NCI-H1417 (cell line): ENCODE measurements at regions not wholly inside any gene's neighbourhood (a gene's known extent, or its start where the extent isn't known, plus 50 kb on each side); places are given as distances from the start of the nearest gene placed in this dataset.
"Not testable (repeated sequence)": the region's sequence is repeated elsewhere in the genome, so short reads cannot be mapped to it uniquely, and the experiment has no call there.

ENCODE experiments used
- DNase-seq, 3 experiments: peaks; one replicate each; lab custom pipeline; 2025; lab: John Stamatoyannopoulos, UW

DNA sequence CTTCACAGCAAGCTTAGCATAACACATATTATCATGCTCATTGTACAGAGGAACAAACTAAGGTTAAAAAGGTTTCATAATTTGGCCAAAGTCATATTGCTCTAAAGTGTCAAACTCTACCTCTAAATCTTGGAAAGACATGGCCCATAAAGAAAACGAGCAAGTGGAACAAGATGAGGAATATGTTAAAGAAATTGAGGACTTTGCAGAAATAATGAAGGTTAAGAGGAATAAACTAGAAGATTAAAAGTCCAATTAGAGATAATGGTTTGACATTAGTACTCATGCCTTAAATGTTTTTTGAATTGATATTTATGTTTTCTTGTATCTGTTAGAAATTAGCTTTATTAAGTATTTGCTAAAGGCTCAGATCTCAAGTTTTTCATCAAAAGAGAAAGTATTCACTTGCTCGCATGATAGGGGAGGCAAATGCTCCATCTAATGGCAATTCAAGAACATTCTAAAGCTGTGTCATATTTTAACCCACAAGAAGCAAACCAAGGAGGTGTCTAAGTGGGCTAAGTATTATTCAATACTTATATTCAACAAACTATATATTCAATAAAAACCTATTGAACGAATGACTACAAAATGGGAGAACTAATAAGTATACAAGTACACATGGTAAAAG lies 192.9 kb upstream of the SPTLC3 start:
- DNase-seq, result no peak

DNA sequence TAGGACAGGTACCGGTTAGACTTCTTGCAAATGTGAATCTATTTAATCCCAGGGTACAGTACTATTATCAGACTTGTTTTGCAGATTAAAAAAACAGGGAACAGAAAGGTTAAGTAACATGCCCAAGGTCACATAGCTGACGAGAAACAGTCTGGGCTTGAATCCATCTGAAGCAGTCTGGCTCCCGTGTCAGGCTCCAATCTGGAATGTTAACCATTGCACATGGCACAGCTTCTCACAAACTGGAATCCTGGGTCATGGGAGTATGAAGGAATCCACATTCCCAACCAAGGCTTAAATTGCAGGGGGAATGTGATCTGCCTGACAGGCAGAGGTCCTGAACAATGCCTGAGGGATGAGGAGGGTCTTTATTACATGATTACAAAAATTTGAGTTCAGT lies 187.5 kb upstream of the SPTLC3 start:
- DNase-seq, result no peak

DNA sequence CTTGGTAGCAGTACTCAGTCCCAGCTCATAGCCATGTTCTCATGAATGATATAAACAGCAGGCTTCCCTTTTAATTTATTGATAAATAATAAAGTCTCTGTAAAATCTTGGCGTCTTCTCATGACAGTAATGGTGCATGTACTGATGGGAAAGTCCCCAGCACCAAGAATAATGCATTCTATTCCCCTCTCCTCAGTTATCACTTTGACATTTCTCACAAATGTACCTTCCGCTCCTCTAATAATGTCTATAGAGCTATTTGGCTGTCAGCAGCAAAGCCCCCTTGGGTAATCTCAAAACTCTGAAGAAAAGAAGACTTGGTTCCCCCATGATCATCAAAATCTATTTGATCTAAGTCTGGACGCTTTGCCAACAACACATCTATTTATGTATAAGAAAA lies 185.0 kb upstream of the SPTLC3 start:
- no peak for DNase-seq

DNA sequence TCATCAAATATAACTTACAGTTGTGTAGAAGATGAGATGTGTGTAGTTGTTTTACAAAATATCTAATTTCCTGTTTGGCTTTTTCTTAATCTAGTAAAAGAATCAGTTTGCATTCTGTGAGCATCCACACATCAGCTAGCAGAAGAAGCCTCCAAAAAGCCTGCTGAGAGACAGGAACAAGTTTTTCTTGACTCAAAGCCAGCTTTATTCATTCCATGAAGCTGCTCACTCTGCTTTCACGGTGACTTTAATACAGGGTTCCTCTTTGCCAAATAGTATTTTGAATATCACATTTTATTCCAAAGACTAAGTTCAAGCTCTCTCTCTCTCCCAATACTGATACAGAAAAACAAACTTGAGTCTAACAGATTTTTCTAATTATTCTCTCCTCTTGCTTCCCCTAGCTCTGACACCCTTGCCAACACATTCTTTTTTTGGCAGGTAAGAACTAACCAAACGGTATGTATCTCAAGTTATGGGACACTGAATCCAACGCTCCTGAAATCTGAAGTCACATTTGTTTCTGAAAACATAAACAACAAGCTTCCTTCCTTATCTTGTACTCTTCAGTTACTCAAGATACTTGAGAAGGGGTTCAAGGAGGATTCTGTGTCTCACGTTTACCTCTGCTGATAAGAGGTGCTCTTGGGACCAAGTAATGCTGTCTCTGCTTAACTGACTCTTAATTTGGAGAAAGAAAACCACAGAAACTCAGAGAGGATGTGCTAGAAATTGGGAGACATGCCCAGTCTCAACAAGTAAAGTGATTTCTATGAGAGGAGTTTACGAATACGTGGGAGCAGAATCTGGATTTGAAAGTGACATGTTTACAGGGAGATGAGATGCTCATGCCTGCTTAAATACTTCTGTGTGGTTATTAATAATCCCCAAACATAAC lies 184.2 kb upstream of the SPTLC3 start:
- DNase-seq, result no peak

DNA sequence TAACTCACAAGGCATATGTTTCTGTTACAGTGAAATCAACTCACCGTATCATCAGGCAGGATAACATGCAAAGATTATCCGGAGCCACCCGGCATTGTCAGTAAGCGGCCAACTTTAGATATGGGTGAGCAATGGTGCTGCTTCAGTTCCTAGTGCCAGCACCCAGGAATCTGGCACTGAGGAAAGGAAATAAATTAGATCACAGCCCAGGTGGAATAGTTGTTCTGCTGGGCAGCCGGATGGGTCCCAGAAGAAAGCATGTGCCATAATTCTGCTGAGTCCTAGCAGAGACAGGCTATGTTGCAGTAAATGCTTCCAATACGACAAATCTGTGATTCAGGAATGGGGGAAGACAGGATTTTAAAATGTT lies 183.6 kb upstream of the SPTLC3 start:
- no peak for DNase-seq

DNA sequence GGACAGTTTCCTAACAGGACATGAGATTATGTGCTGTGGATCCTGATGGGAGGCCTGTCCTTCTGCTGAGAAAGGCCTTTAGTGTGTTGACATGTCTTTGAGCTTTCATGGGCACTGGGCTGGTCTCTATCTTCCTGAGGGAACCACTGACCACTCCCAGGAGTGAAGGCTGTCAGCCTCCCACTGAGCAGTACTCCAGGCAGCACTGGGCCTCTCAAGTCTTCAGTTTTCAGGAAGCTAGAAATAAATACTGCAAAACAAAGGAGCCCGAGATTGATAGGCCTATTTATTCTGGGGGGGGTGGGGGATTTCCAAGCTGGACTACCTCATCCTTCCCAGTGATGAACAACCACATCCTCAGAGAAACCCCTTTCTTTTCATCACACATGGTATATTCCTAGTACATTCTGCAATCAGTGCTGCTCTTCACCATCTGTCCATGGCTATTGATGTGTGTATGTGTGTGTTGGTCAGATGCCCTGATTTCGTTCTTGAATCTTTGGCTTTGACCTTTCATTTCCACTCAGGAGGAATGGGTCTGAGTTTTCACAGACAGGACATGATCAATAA lies 180.9 kb upstream of the SPTLC3 start:
- DNase-seq, result peak in 2 of 3 experiments; percentile 9 to 52

DNA sequence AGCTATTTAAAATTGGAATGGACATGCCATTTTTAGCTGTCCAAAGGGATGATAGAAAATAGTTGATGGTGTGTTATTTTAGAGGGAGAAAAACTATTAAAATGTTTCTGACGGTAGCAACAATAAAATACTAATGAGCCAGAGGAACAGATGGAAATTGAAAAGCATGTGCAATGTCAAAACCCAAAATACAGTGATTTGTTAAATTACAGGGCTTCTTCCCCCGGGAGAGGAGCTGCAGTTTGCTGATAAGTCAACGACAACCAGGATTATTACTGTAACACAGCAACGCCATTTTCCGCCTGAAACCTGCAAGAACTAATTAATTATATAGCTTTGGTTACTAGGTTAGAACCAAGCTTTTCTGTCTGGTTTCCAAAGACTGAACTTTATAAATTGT lies 179.6 kb upstream of the SPTLC3 start:
- peak in 1 of 3 experiments; percentile 11 for DNase-seq

DNA sequence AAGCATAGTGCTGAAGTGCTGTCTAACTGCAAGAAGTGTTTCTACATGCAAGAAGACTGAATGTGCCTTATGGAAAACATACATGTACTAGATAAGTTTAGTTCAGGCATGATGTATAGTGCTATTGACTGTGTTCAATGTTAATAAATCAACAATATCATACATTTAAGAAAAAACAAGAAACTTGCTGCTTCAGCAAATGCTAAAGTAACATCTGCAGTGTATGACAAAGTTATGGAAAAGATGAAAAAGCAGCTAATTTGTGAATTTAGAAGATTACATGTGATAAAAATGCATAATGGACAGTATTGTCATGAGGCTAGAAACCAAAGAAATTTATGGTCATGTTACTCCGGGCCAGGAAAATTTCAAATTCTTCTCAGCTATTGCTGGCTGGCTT lies 174.9 kb upstream of the SPTLC3 start:
- DNase-seq, result no peak

DNA sequence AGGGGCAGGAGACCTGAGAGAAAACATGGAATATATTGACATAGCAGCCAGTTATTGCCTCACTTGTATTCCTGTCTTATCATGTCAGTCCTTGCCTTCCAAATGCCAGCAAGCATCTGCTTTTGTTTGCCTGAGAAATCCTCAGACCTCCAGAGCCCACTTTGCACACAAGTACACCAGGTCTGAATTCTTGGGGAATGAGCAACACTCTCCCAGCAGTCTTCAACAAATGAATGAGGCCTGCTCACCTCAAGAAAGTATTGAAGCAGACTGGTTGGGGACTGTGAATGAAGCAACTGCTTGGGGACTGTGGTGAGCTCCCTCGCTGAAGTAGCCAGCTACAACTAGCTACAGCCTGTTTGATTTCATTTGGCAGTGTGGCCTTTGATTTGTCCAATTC lies 172.8 kb upstream of the SPTLC3 start:
- DNase-seq, result no peak

DNA sequence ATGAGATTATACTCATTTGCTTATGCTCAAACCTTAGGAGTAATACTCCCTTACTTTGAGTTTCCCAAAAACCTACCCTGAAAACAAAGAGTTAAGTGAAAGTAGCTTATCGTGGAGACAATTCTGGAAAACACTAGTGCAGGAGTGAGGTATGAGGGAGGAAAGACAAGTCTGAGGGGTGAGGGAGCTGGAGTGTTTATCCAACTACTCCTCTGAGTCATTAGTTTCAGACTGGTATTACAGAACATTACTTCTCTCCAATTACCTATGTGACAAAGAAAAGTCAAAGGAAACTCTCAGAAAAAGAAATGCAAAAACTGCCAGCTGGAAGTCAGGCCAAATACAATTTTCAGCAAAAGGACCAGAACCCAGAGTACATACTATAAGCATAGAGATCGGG lies 171.1 kb upstream of the SPTLC3 start:
- no peak for DNase-seq

DNA sequence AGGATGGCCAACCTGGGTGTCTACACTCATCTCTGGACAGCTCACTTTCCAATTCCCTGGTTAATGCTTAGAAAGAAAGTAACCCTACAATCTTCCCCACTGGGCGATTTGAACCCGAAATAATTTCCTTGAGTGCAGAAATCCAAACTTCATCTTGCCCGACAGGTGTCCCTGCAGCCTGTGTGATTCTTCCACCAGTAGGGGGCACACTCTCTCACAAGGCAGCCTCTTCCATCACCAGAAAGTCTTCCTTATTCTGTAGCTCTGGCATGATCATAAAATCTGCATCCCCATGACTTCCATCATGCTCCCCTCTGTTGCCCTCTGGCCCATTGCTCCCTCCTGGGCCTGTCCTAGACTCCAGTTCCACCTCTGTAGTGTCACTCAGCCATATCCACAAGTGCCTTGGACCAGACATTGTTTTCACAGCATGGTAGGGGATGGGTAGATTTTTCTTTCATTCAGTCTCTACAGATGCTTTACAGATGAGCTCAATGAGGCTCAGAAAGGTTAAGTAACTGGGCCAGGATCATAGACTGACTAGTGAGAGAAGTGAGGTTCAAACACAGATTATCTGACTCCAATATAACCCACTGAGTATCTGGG lies 170.4 kb upstream of the SPTLC3 start:
- DNase-seq, result no peak

DNA sequence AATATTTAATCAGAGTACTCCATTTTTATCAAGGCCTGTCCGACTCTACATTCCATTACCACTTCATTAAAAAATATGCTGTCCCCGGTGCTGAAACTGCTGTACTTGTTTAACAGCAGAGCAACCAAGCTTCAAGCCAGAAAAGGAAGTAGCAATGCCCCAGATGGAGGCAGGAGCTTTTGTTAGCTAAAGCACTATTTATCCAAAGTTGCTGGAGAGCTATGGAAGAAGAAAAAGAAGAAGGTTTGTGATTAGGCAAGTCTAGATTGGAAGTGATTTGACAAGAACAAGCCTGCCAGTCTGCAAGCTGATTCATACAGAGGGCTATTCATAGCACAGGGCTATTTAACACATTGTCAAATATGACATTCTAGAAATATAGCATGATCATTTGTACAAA lies 160.9 kb upstream of the SPTLC3 start:
- no peak for DNase-seq

DNA sequence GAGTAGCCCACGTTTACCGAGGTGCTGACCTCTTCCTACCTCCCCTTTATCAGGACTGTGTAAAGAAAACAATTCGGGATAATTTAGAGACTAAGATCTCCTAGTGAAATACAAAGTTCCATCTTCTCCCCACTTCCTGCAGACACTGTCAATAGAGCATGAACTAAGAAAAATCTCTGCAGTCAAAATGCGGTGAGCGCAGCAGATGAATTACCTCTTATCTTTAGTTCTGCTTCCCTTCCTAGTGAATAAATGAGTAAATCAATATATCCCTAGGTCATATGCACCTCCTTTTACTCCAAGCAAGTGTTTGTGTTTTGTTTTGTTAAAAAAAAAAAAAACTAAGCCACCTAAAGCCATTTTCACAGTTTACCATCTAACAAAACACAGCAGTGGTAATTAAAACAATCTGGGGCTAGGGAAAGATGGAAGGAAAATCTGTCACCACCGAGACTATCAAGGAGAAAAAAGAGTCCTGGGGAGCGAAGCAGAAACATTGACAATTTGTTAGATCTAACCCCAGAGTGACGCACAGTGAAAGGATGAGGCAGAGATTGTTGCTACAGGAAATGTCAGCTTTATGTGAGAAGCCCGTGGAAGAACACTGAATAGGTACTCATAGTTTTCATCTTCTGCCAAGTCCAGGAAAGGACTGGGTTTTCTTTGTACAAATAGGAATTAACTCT lies 159.4 kb upstream of the SPTLC3 start:
- no peak for DNase-seq

DNA sequence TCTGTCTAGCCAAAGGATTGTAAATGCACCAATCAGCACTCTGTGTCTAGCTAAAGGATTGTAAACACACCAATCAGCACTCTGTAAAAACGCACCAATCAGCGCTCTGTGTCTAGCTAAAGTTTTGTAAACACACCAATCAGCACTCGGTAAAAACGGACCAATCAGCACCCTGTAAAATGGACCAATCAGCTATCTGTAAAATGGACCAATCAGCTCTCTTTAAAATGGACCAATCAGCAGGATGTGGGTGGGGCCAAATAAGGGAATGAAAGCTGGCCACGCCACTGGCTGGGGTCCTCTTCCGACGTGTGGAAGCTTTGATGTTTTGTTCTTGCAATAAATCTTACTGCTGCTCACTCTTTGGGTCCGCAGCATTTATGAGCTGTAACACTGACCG lies 151.1 kb upstream of the SPTLC3 start:
- not testable (repeated sequence) for DNase-seq

DNA sequence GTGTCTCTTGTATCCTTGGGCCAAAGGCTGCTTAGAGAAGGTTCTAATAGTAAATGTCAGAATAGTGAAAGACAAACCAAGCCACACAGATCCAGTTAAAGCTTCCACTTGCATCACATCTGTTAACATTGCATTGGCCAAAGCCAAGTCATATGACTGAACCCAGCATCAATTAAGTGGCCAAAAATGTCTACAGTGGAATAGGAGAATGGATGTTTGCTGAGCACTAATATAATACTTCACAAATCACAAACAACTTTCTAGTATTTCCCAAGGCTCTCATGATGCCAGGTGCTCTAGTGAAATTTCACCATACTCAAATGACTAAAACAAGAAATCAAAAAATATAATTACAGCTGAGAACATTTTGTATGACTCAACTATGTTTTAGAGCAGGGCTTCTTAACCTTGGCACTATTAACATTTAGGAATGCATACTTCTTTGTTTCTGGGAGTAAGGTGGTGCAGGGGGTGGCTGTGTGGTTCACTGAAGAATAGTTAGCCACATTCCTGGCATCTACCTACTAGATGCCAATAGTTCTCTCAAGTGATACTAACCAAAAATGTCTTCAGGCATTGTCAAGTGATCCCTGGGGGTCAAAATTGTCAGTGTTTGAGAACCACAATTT lies 148.0 kb upstream of the SPTLC3 start:
- no peak for DNase-seq

DNA sequence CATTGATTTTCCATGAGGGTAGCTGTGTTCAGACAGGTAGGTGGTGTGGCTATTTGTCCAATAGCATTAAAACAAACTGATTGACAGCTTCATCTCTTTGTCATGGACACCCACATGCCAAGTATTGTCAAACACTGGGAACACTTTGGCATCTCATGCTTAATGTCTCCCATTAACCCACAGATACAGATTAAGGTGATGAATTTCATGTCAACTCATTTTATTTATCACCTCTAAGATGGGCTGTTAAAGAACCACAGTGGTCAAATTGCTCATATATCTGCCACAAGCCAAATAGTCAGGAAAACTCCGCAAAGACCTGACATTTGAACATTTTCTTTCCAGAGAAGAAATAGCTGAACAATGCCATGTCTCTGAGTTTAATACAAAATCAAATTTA lies 139.1 kb upstream of the SPTLC3 start:
- no peak for DNase-seq

DNA sequence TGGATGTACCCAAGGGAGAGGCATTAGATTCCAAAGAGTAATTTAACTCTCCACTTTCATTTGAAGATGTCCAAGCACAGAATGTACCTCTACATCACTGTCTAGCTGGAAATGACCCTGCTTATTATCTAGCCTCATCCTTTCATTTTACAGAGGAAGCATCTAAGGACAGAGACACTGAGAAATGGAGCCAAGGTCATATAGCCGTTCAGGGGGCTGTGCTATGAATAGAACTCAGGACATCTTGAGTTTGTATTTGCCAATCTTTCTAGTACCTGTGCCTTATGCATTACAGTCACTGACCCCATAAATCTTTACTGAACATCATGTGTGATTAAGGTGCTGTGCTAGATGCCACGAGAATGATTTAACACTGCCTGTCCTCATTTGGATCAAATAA lies 138.2 kb upstream of the SPTLC3 start:
- DNase-seq, result no peak

DNA sequence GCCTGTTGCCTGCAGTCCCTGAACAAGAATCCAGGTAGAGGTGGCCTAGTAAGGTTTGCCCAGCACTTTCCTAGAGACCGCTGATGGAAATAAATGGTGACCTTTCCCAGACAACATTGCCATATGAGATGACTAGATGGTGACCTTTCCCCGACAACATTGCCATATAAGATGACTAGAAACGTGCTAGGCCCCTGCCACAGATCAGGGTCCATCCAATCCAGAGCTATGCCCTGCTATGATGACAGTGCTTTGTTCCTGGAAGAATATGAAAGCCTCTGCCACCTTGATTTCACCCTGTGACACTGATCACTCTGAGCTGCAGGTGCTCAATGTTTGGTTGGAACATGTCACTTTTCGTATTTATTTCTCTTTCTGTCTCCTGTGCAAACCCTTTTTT lies 133.8 kb upstream of the SPTLC3 start:
- DNase-seq, result no peak

DNA sequence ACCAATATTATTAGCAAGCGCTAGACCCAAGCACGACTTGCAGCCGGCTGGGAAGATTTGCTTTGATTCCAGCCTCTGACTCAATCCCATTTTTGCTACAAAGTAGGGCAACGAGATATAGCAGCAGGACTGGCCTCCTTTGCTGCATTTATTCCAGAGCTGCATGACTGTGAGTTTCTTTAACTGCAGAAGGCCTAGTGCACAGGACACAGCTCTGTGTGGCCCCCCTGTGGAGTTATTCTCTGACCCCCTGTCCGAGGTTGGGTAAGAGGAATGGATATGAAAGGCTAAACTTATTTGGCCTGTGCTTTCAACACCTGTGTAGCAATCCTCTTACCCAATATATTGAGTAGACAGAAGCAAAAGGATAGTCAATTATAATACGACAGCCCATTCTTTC lies 133.3 kb upstream of the SPTLC3 start:
- no peak for DNase-seq

DNA sequence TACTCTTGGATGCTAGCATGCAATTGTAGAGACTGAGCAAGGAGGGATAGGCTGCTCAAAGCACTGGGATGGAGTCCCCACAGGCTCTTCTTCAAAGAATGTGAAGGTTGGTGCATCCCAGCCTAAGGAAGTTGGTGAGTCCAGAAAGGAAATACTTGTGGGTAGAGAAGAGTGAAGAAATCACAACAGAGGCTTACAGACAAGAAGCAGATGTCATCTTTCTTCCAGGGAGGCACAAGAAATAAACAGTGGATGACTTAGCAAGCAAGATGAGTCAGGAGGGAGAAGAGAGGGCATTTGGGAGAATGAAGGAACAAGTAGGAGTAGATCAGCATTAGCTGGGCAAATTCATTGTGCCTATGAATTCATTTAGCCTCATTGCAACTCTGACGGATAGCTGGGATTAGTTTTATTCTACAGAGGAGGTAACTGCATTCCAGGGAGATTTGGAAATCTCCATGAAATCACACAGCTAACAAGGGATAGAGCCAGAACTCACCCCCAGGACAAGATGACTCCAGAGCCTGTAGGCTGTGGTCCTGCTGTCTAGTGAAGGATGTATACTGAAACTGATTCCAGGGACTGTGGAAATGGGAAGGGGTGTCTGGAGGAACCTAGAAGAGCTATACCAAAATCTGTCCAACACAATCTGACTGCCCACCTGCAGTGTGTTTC lies 125.8 kb upstream of the SPTLC3 start:
- DNase-seq, result no peak

DNA sequence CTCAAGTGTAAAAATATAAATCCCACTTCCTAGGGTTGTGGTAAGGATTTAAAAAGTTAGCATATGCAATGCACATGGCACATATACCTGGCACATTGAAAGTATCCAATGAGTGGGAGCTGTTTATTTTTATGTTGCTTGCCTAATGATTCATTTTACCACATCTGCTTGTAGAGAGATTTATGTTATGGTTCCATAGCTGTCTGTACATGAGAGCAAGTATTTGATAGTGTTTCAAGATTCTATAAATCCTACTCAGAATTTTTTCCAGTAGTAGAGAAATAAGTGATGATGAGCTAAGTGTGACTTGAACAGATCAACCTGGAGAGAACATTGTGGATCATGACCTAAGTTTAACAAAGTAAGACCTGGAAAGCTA lies 125.3 kb upstream of the SPTLC3 start:
- no peak for DNase-seq
